Adipocyte (in vitro differentiated cells): ENCODE measurements at regions not wholly inside any gene's neighbourhood (a gene's known extent, or its start where the extent isn't known, plus 50 kb on each side); places are given as distances from the start of the nearest gene placed in this dataset.

Experiments
- DNase-seq: peaks from one replicate; pipeline ENCODE4 v3.0.0-alpha.2; 2015; ENCODE audit warnings: low read depth
- H3K27me3 ChIP-seq: replicated peaks from 2 replicates; pipeline ENCODE4 v1.7.0; 2013; ENCODE audit warnings: mild to moderate bottlenecking, low read length, moderate library complexity; ENCODE audit not compliant: control insufficient read depth, insufficient read depth
- H3K36me3 ChIP-seq: 2 replicates; pipeline ENCODE4 v1.7.0; 2013; ENCODE audit warnings: low read length, mild to moderate bottlenecking, moderate library complexity; ENCODE audit not compliant: control insufficient read depth, insufficient read depth, severe bottlenecking
- H3K4me1 ChIP-seq: 2 replicates; pipeline ENCODE4 v1.7.0; 2013; ENCODE audit warnings: mild to moderate bottlenecking, low read length, moderate library complexity; ENCODE audit not compliant: control insufficient read depth, insufficient read depth
- H3K4me3 ChIP-seq: 2 replicates; pipeline ENCODE4 v1.7.0; 2013; ENCODE audit warnings: mild to moderate bottlenecking, low read length, moderate library complexity
- H3K9ac ChIP-seq: 2 replicates; pipeline ENCODE4 v1.7.0; 2013; ENCODE audit warnings: mild to moderate bottlenecking, low read length, moderate library complexity
- H3K9me3 ChIP-seq: 2 replicates; pipeline ENCODE4 v1.7.0; 2013; ENCODE audit warnings: mild to moderate bottlenecking, low read length, moderate library complexity; ENCODE audit not compliant: control insufficient read depth

- Histone ChIP-seq H3K4me1 (peaks cover 32% of the 10 kb centered on the region), H3K9me3 (no peaks in the 10 kb centered on the region), H3K4me3 (peak overlapping the region; percentile 10), H3K9ac (peak overlapping the region; percentile 20), H3K36me3 (no peaks in the 10 kb centered on the region), H3K27me3 (no peaks in the 10 kb centered on the region)
- DNase-seq, result no peak
Measured at GRCh38 chr10:52463826-52464225, 149.7 kb downstream of the DKK1 start.

GRCh38 chr10:52464368-52465124 is 150.5 kb downstream of the DKK1 start:
- no peaks in the 10 kb centered on the region for H3K36me3 ChIP-seq
- no peak for DNase-seq
- H3K9me3 ChIP-seq, result no peaks in the 10 kb centered on the region
- no peaks in the 10 kb centered on the region for H3K27me3 ChIP-seq
- no peak overlapping the region for H3K4me3 ChIP-seq
- H3K4me1 ChIP-seq, result peaks cover 32% of the 10 kb centered on the region
- no peak overlapping the region for H3K9ac ChIP-seq

- Histone ChIP-seq H3K36me3 (no peaks in the 10 kb centered on the region), H3K4me1 (peaks cover 32% of the 10 kb centered on the region), H3K27me3 (no peaks in the 10 kb centered on the region), H3K9ac (no peak overlapping the region), H3K9me3 (no peaks in the 10 kb centered on the region), H3K4me3 (no peak overlapping the region)
- DNase-seq, result no peak
Measured at GRCh38 chr10:52465202-52465601, 151.1 kb downstream of the DKK1 start.

GRCh38 chr10:52466464-52466863 is 152.4 kb downstream of the DKK1 start:
- H3K9ac ChIP-seq, result no peak overlapping the region
- H3K9me3 ChIP-seq, result no peaks in the 10 kb centered on the region
- H3K27me3 ChIP-seq, result no peaks in the 10 kb centered on the region
- DNase-seq, result no peak
- peaks cover 30% of the 10 kb centered on the region for H3K4me1 ChIP-seq
- no peak overlapping the region for H3K4me3 ChIP-seq
- H3K36me3 ChIP-seq, result no peaks in the 10 kb centered on the region

- Histone ChIP-seq H3K9ac (no peak overlapping the region), H3K4me3 (no peak overlapping the region), H3K9me3 (no peaks in the 10 kb centered on the region), H3K36me3 (no peaks in the 10 kb centered on the region), H3K4me1 (peaks cover 4% of the 10 kb centered on the region), H3K27me3 (no peaks in the 10 kb centered on the region)
- no peak for DNase-seq
Measured at GRCh38 chr10:52469970-52470705, 156.1 kb downstream of the DKK1 start.

GRCh38 chr10:52472406-52473146 is 158.5 kb downstream of the DKK1 start:
- DNase-seq, result no peak
- Histone ChIP-seq H3K9ac (no peak overlapping the region), H3K4me1 (no peaks in the 10 kb centered on the region), H3K27me3 (no peaks in the 10 kb centered on the region), H3K4me3 (no peak overlapping the region), H3K36me3 (no peaks in the 10 kb centered on the region), H3K9me3 (no peaks in the 10 kb centered on the region)

GRCh38 chr10:52474265-52474664 is 160.2 kb downstream of the DKK1 start:
- Histone ChIP-seq H3K4me1 (no peaks in the 10 kb centered on the region), H3K36me3 (no peaks in the 10 kb centered on the region), H3K4me3 (no peak overlapping the region), H3K27me3 (no peaks in the 10 kb centered on the region), H3K9ac (no peak overlapping the region), H3K9me3 (no peaks in the 10 kb centered on the region)
- DNase-seq, result no peak

- Histone ChIP-seq H3K9ac (no peak overlapping the region), H3K9me3 (no peaks in the 10 kb centered on the region), H3K4me1 (no peaks in the 10 kb centered on the region), H3K27me3 (no peaks in the 10 kb centered on the region), H3K4me3 (no peak overlapping the region), H3K36me3 (no peaks in the 10 kb centered on the region)
- no peak for DNase-seq
Measured at GRCh38 chr10:52477305-52477704, 163.2 kb downstream of the DKK1 start.

- H3K4me3 ChIP-seq, result no peak overlapping the region
- no peak overlapping the region for H3K9ac ChIP-seq
- peaks cover 10% of the 10 kb centered on the region for H3K4me1 ChIP-seq
- no peaks in the 10 kb centered on the region for H3K36me3 ChIP-seq
- no peaks in the 10 kb centered on the region for H3K27me3 ChIP-seq
- no peak for DNase-seq
- H3K9me3 ChIP-seq, result no peaks in the 10 kb centered on the region
Measured at GRCh38 chr10:52479567-52479966, 165.5 kb downstream of the DKK1 start.

- Histone ChIP-seq H3K4me3 (no peak overlapping the region), H3K4me1 (peaks cover 35% of the 10 kb centered on the region), H3K27me3 (no peaks in the 10 kb centered on the region), H3K36me3 (no peaks in the 10 kb centered on the region), H3K9me3 (no peaks in the 10 kb centered on the region), H3K9ac (no peak overlapping the region)
- DNase-seq, result no peak
Measured at GRCh38 chr10:52481986-52482555, 168.0 kb downstream of the DKK1 start.

- no peaks in the 10 kb centered on the region for H3K27me3 ChIP-seq
- DNase-seq, result no peak
- H3K36me3 ChIP-seq, result no peaks in the 10 kb centered on the region
- no peak overlapping the region for H3K9ac ChIP-seq
- peaks cover 50% of the 10 kb centered on the region for H3K4me1 ChIP-seq
- no peak overlapping the region for H3K4me3 ChIP-seq
- H3K9me3 ChIP-seq, result no peaks in the 10 kb centered on the region
Measured at GRCh38 chr10:52483587-52483986, 169.5 kb downstream of the DKK1 start.
